ENCODE measurements at regions not wholly inside any gene's neighbourhood (a gene's known extent, or its start where the extent isn't known, plus 50 kb on each side); places are given as distances from the start of the nearest gene placed in this dataset.
"Not testable (repeated sequence)": the region's sequence is repeated elsewhere in the genome, so short reads cannot be mapped to it uniquely, and the experiment has no call there.

- no peaks in the 10 kb centered on the region for H3K4me1 ChIP-seq
- no peaks in the 10 kb centered on the region for H3K9me3 ChIP-seq
- no peak for DNase-seq
- no peak overlapping the region for H3K27ac ChIP-seq
- H3K27me3 ChIP-seq, result no peaks in the 10 kb centered on the region
- H3K4me3 ChIP-seq, result no peak overlapping the region
- H3K36me3 ChIP-seq, result no peaks in the 10 kb centered on the region
- intact Hi-C loops (cut with DNase I; ENCODE audit: low total_unique reads), result no loop called here
- TF ChIP-seq CTCF (IDR thresholded peaks at IDR 0.05), result no peak
Measured at GRCh38 chr4:66797608-66798007, 747.7 kb downstream of the CENPC start.

- Histone ChIP-seq H3K27ac (no peak overlapping the region), H3K4me3 (no peak overlapping the region), H3K27me3 (no peaks in the 10 kb centered on the region), H3K36me3 (no peaks in the 10 kb centered on the region), H3K9me3 (no peaks in the 10 kb centered on the region), H3K4me1 (no peaks in the 10 kb centered on the region)
- TF ChIP-seq CTCF (IDR thresholded peaks at IDR 0.05), result no peak
- intact Hi-C loops (cut with DNase I; ENCODE audit: low total_unique reads), result no loop called here
- DNase-seq, result no peak
Measured at GRCh38 chr4:66795724-66796123, 749.6 kb downstream of the CENPC start.

- Histone ChIP-seq H3K27ac (no peak overlapping the region), H3K27me3 (no peaks in the 10 kb centered on the region), H3K36me3 (no peaks in the 10 kb centered on the region), H3K4me3 (no peak overlapping the region), H3K4me1 (no peaks in the 10 kb centered on the region), H3K9me3 (no peaks in the 10 kb centered on the region)
- DNase-seq, result no peak
- intact Hi-C loops (cut with DNase I; ENCODE audit: low total_unique reads), result no loop called here
- no peak for TF ChIP-seq CTCF (IDR thresholded peaks at IDR 0.05)
Measured at GRCh38 chr4:66794390-66795034, 750.8 kb downstream of the CENPC start.

GRCh38 chr4:66791686-66792085, 753.6 kb downstream of the CENPC start:
- intact Hi-C loops (cut with DNase I; ENCODE audit: low total_unique reads), result no loop called here

GRCh38 chr4:66785479-66785878, 759.8 kb downstream of the CENPC start:
- Histone ChIP-seq H3K4me1 (no peaks in the 10 kb centered on the region), H3K27ac (no peak overlapping the region), H3K36me3 (no peaks in the 10 kb centered on the region), H3K4me3 (no peak overlapping the region), H3K9me3 (no peaks in the 10 kb centered on the region), H3K27me3 (no peaks in the 10 kb centered on the region)
- no peak for TF ChIP-seq CTCF (IDR thresholded peaks at IDR 0.05)
- DNase-seq, result no peak
- intact Hi-C loops (cut with DNase I; ENCODE audit: low total_unique reads), result no loop called here

More at GRCh38 chr4:66791686-66792085, 753.6 kb downstream of the CENPC start:
- no peak for DNase-seq
- no peak for TF ChIP-seq CTCF (IDR thresholded peaks at IDR 0.05)
- H3K4me1 ChIP-seq, result no peaks in the 10 kb centered on the region
- no peaks in the 10 kb centered on the region for H3K27me3 ChIP-seq
- H3K36me3 ChIP-seq, result no peaks in the 10 kb centered on the region
- H3K4me3 ChIP-seq, result no peak overlapping the region
- no peak overlapping the region for H3K27ac ChIP-seq
- H3K9me3 ChIP-seq, result no peaks in the 10 kb centered on the region

GRCh38 chr4:66782751-66783150, 762.6 kb downstream of the CENPC start:
- H3K9me3 ChIP-seq; H3K27me3 ChIP-seq; H3K4me3 ChIP-seq; DNase-seq; H3K27ac ChIP-seq; intact Hi-C loops (cut with DNase I; ENCODE audit: low total_unique reads); H3K4me1 ChIP-seq; H3K36me3 ChIP-seq: not testable (repeated sequence)
